GM19193 (cell line): ENCODE measurements at regions not wholly inside any gene's neighbourhood (a gene's known extent, or its start where the extent isn't known, plus 50 kb on each side); places are given as distances from the start of the nearest gene placed in this dataset.

ENCODE experiments used
- POLR2A ChIP-seq: IDR thresholded peaks from 4 replicates; pipeline ENCODE4 v1.6.1; 2011; ENCODE audit not compliant: insufficient read depth, insufficient read length; ENCODE audit errors: extremely low read depth

- no peak for TF ChIP-seq POLR2A
Measured at GRCh38 chr6:12348530-12349511, 58.7 kb downstream of the EDN1 start.

GRCh38 chr6:12350644-12351170, 60.5 kb downstream of the EDN1 start:
- TF ChIP-seq POLR2A, result no peak

- TF ChIP-seq POLR2A, result no peak
Measured at GRCh38 chr6:12351672-12352071, 61.5 kb downstream of the EDN1 start.

- TF ChIP-seq POLR2A, result no peak
Measured at GRCh38 chr6:12353731-12354130, 63.6 kb downstream of the EDN1 start.

GRCh38 chr6:12354499-12354898, 64.3 kb downstream of the EDN1 start:
- TF ChIP-seq POLR2A, result no peak

GRCh38 chr6:12355354-12355753, 65.2 kb downstream of the EDN1 start:
- no peak for TF ChIP-seq POLR2A

GRCh38 chr6:12356431-12356830, 66.3 kb downstream of the EDN1 start:
- no peak for TF ChIP-seq POLR2A

GRCh38 chr6:12356983-12357972, 67.1 kb downstream of the EDN1 start:
- TF ChIP-seq POLR2A, result no peak

GRCh38 chr6:12359036-12359435, 68.9 kb downstream of the EDN1 start:
- no peak for TF ChIP-seq POLR2A

- TF ChIP-seq POLR2A, result no peak
Measured at GRCh38 chr6:12361042-12361765, 71.0 kb downstream of the EDN1 start.

- TF ChIP-seq POLR2A, result no peak
Measured at GRCh38 chr6:12363651-12364381, 73.7 kb downstream of the EDN1 start.

- no peak for TF ChIP-seq POLR2A
Measured at GRCh38 chr6:12364621-12365020, 74.5 kb downstream of the EDN1 start.

- no peak for TF ChIP-seq POLR2A
Measured at GRCh38 chr6:12366731-12367130, 76.6 kb downstream of the EDN1 start.

GRCh38 chr6:12367412-12367811, 77.3 kb downstream of the EDN1 start:
- TF ChIP-seq POLR2A, result no peak
